IMR-90 (cell line): ENCODE measurements at regions not wholly inside any gene's neighbourhood (a gene's known extent, or its start where the extent isn't known, plus 50 kb on each side); places are given as distances from the start of the nearest gene placed in this dataset.

Experiments used
- ATAC-seq: fragments of 200-7000 bp; cut with Tn5 transposase; 2 replicates; pipeline ENCODE4 v1.9.1; 2020; ENCODE audit warnings: low read depth, mild to moderate bottlenecking, moderate library complexity
- BruUV-seq: library from RNA; stranded (reverse); fragments of 400-500 nt; replicated peaks from 2 replicates; lab custom pipeline; 2021; lab: Mats Ljungman, UMichigan
- CTCF ChIA-PET: fragments of 300-600 bp; formaldehyde crosslinking; extraction: SDS; loops from one replicate; lab custom pipeline; 2021; ENCODE audit warnings: antibody characterized with exemption; lab: Yijun Ruan, JAX
- POLR2A ChIA-PET: fragments of 300-600 bp; sonication (Branson Sonifier 250); formaldehyde crosslinking; loops from one replicate; lab custom pipeline; 2022; ENCODE audit warnings: antibody characterized with exemption; ENCODE audit not compliant: unreplicated experiment; lab: Charles Lee
- DNase-seq: peaks from one replicate; pipeline ENCODE4 v3.0.0; 2013
- H2AFZ ChIP-seq: replicated peaks from 2 replicates; pipeline ENCODE3; 2013; ENCODE audit warnings: low read length, mild to moderate bottlenecking; ENCODE audit not compliant: poor library complexity
- H2AK5ac ChIP-seq: 2 replicates; pipeline ENCODE4 v1.6.1; 2013; ENCODE audit warnings: low read depth, low read length, inconsistent platforms
- H2AK9ac ChIP-seq: replicated peaks from 2 replicates; pipeline ENCODE3; 2013; ENCODE audit warnings: mild to moderate bottlenecking, low read depth, low read length, moderate library complexity; ENCODE audit not compliant: poor library complexity
- H2BK120ac ChIP-seq: 2 replicates; pipeline ENCODE4 v1.6.1; 2013; ENCODE audit warnings: low read depth, low read length, inconsistent platforms
- H2BK15ac ChIP-seq: 3 replicates; pipeline ENCODE4 v1.6.1; 2013; ENCODE audit warnings: low read depth, low read length, inconsistent platforms
- H2BK20ac ChIP-seq: 2 replicates; pipeline ENCODE4 v1.6.1; 2013; ENCODE audit warnings: low read depth, mild to moderate bottlenecking, inconsistent platforms, low read length, moderate library complexity
- H2BK5ac ChIP-seq: 2 replicates; pipeline ENCODE4 v1.6.1; 2013; ENCODE audit warnings: mild to moderate bottlenecking, low read depth, low read length, inconsistent platforms; ENCODE audit not compliant: poor library complexity, severe bottlenecking
- H3K14ac ChIP-seq: replicated peaks from 2 replicates; pipeline ENCODE4 v1.6.1; 2013; ENCODE audit warnings: low read depth, low read length, inconsistent platforms
- H3K18ac ChIP-seq: 2 replicates; pipeline ENCODE4 v1.6.1; 2013; ENCODE audit warnings: low read depth, low read length, control low read depth
- H3K23ac ChIP-seq: 2 replicates; pipeline ENCODE4 v1.6.1; 2013; ENCODE audit warnings: low read depth, low read length, inconsistent platforms
- H3K27ac ChIP-seq: 2 replicates; pipeline ENCODE4 v1.5.1; 2013; ENCODE audit warnings: mild to moderate bottlenecking, control low read depth, low read length; ENCODE audit not compliant: insufficient read depth
- H3K27me3 ChIP-seq: 2 replicates; pipeline ENCODE4 v1.6.1; 2013; ENCODE audit warnings: low read length; ENCODE audit not compliant: control insufficient read depth, insufficient read depth
- H3K36me3 ChIP-seq: 2 replicates; pipeline ENCODE4 v1.6.1; 2013; ENCODE audit warnings: low read length, mixed read lengths; ENCODE audit not compliant: control insufficient read depth, insufficient read depth
- H3K4ac ChIP-seq: 2 replicates; pipeline ENCODE4 v1.6.1; 2013; ENCODE audit warnings: low read depth, low read length, inconsistent platforms
- H3K4me1 ChIP-seq: 2 replicates; pipeline ENCODE4 v1.6.1; 2013; ENCODE audit warnings: low read length, mixed read lengths; ENCODE audit not compliant: control insufficient read depth, insufficient read depth
- H3K4me2 ChIP-seq: 2 replicates; pipeline ENCODE4 v1.6.1; 2013; ENCODE audit warnings: low read depth, mild to moderate bottlenecking, control low read depth, low read length, moderate library complexity
- H3K4me3 ChIP-seq: 2 replicates; pipeline ENCODE4 v1.5.1; 2013; ENCODE audit warnings: low read depth, mild to moderate bottlenecking, control low read depth, low read length, moderate library complexity; ENCODE audit not compliant: insufficient read depth
- H3K56ac ChIP-seq: 2 replicates; pipeline ENCODE4 v1.6.1; 2013; ENCODE audit warnings: low read length, inconsistent platforms; ENCODE audit not compliant: insufficient read depth; ENCODE audit errors: extremely low read depth
- H3K79me1 ChIP-seq, 2 experiments: 2 replicates each; pipeline ENCODE4 v1.6.1; 2013; ENCODE audit warnings: low read length in 2 of 2, inconsistent platforms in 1 of 2, low read depth in 1 of 2
- H3K9ac ChIP-seq: 2 replicates; pipeline ENCODE4 v1.6.1; 2013; ENCODE audit warnings: low read depth, low read length, control low read depth
- H3K9me1 ChIP-seq: 2 replicates; pipeline ENCODE4 v1.6.1; 2013; ENCODE audit warnings: low read length, inconsistent platforms; ENCODE audit not compliant: insufficient read depth
- H3K9me3 ChIP-seq: 2 replicates; pipeline ENCODE4 v1.6.1; 2013; ENCODE audit warnings: low read length; ENCODE audit not compliant: control insufficient read depth, insufficient read depth
- H4K20me1 ChIP-seq: 2 replicates; pipeline ENCODE4 v1.6.1; 2013; ENCODE audit warnings: low read length, inconsistent platforms; ENCODE audit not compliant: insufficient read depth
- H4K5ac ChIP-seq: 2 replicates; pipeline ENCODE4 v1.6.1; 2013; ENCODE audit warnings: mild to moderate bottlenecking, low read depth, low read length, control low read depth
- H4K8ac ChIP-seq, 2 experiments: 2 replicates each; pipeline ENCODE4 v1.6.1; 2013; ENCODE audit warnings: low read depth in 2 of 2, low read length in 2 of 2, control low read depth in 1 of 2, inconsistent platforms in 1 of 2
- H4K91ac ChIP-seq: 2 replicates; pipeline ENCODE4 v1.6.1; 2013; ENCODE audit warnings: low read depth, low read length, inconsistent platforms; ENCODE audit not compliant: insufficient read depth
- BHLHE40 ChIP-seq: fragments of 150-350 bp; IDR thresholded peaks from 2 replicates; pipeline ENCODE4 v1.6.1; 2016; ENCODE audit warnings: mild to moderate bottlenecking, low read depth, low read length
- CEBPB ChIP-seq: IDR thresholded peaks from 2 replicates; pipeline ENCODE4 v1.6.1; 2012; ENCODE audit warnings: low read depth, low read length, improper control_type of control experiment
- CHD1 ChIP-seq: IDR thresholded peaks from 2 replicates; pipeline ENCODE4 v1.6.1; 2012; ENCODE audit warnings: low read depth, low read length, improper control_type of control experiment
- ELK1 ChIP-seq: fragments of 150-350 bp; IDR thresholded peaks from 2 replicates; pipeline ENCODE4 v1.6.1; 2016; ENCODE audit warnings: low read depth, mild to moderate bottlenecking, low read length, moderate library complexity, borderline replicate concordance
- FOS ChIP-seq: fragments of 150-350 bp; IDR thresholded peaks from 2 replicates; pipeline ENCODE4 v1.6.1; 2016; ENCODE audit warnings: low read depth, low read length
- MAFK ChIP-seq: IDR thresholded peaks from 2 replicates; pipeline ENCODE4 v1.6.1; 2012; ENCODE audit warnings: low read depth, low read length, improper control_type of control experiment
- MAZ ChIP-seq: IDR thresholded peaks from 2 replicates; pipeline ENCODE4 v1.6.1; 2012; ENCODE audit warnings: low read depth, mild to moderate bottlenecking, low read length, improper control_type of control experiment, moderate library complexity, borderline replicate concordance
- MXI1 ChIP-seq: IDR thresholded peaks from 2 replicates; pipeline ENCODE4 v1.6.1; 2012; ENCODE audit warnings: low read depth, mild to moderate bottlenecking, low read length, moderate library complexity, borderline replicate concordance
- NFE2L2 ChIP-seq: fragments of 150-350 bp; IDR thresholded peaks from 2 replicates; pipeline ENCODE4 v1.6.1; 2016; ENCODE audit warnings: low read depth, mild to moderate bottlenecking, low read length
- POLR2A ChIP-seq: IDR thresholded peaks from 2 replicates; pipeline ENCODE4 v1.6.1; 2012; ENCODE audit warnings: mild to moderate bottlenecking, low read depth, low read length
- RAD21 ChIP-seq: IDR thresholded peaks from 2 replicates; pipeline ENCODE4 v1.6.1; 2012; ENCODE audit warnings: low read length, improper control_type of control experiment
- RCOR1 ChIP-seq: IDR thresholded peaks from 2 replicates; pipeline ENCODE4 v1.6.1; 2012; ENCODE audit warnings: mild to moderate bottlenecking, low read length, improper control_type of control experiment; ENCODE audit not compliant: insufficient replicate concordance
- RFX5 ChIP-seq: IDR thresholded peaks from 2 replicates; pipeline ENCODE4 v1.8.0; 2012; ENCODE audit warnings: low read depth, mild to moderate bottlenecking, low read length, moderate library complexity
- SMC3 ChIP-seq: fragments of 150-350 bp; IDR thresholded peaks from 2 replicates; pipeline ENCODE4 v1.6.1; 2016; ENCODE audit warnings: low read depth, mild to moderate bottlenecking, antibody characterized with exemption, low read length, moderate library complexity
- WGBS, 2 experiments: methylation state at CpG; one replicate each; pipeline versions ENCODE4 v1.1.5 to v1.1.7; 2013; ENCODE audit warnings: missing lambda C conversion rate in 2 of 2; ENCODE audit not compliant: insufficient read length in 1 of 2; ENCODE audit errors: extremely low coverage in 2 of 2; 5-methylcytosine and 5-hydroxymethylcytosine counted together
- dilution Hi-C: fragments of 300-500 bp; cut with HindIII; formaldehyde crosslinking; loops from one replicate; pipeline ENCODE4 v1.14.3; 2018; ENCODE audit warnings: low sequenced_read_pairs; ENCODE audit not compliant: unreplicated experiment
- in situ Hi-C: fragments of 300-500 bp; cut with MboI; formaldehyde crosslinking; loops from 3 replicates; pipeline ENCODE4 v1.14.3; 2019; ENCODE audit warnings: low sequenced_read_pairs, inconsistent platforms, mixed read lengths
- intact Hi-C: fragments of 100-400 bp; cut with micrococcal nuclease; formaldehyde crosslinking; loops from 2 replicates; pipeline ENCODE4 v1.10.0; 2022
- TF ChIP-seq, protein P1 (sequence below): conservative IDR thresholded peaks from 2 replicates; pipeline ENCODE4 v1.5.1; 2012; ENCODE audit warnings: mild to moderate bottlenecking, low read depth, low read length, improper control_type of control experiment
- TF ChIP-seq, protein P2 (sequence below): fragments of 150-350 bp; IDR thresholded peaks from 2 replicates; pipeline ENCODE4 v1.6.1; 2017; ENCODE audit warnings: mild to moderate bottlenecking, antibody characterized with exemption, low read length, low read depth

- H3K4me3 ChIP-seq = no peak overlapping the region
- WGBS, 2 experiments = no CpG with 5 or more reads among the region's 4 CpGs
- H3K9ac ChIP-seq = no peak overlapping the region
- intact Hi-C loops = no loop called here
- H3K4me1 ChIP-seq = no peaks in the 10 kb centered on the region
- no peak overlapping the region for H2AFZ ChIP-seq
- ATAC-seq (no peak), DNase-seq (no peak)
- H3K14ac ChIP-seq = no peak overlapping the region
- no peaks in the 10 kb centered on the region for H3K36me3 ChIP-seq
- no peak overlapping the region for H3K27ac ChIP-seq
- H4K20me1 ChIP-seq = no peaks in the 10 kb centered on the region
- no peak overlapping the region for H4K91ac ChIP-seq
- H3K4me2 ChIP-seq = no peak overlapping the region
- ChIA-PET CTCF (interaction anchor here (0.9 kb wide), 1 partner anchor 10 kb away, joined by 3 read pairs; no protein-coding TSS in a partner anchor), POLR2A (no interaction called here)
- H3K9me1 ChIP-seq = 0 out of 2 replicates have a peak, but pooled peaks cover 4% of the 10 kb centered on the region
- H3K56ac ChIP-seq = no peak overlapping the region
- H3K4ac ChIP-seq = no peak overlapping the region
- no peak overlapping the region for H2BK5ac ChIP-seq
- H2BK120ac ChIP-seq = no peak overlapping the region
- no peak overlapping the region for H2AK9ac ChIP-seq
- H3K9me3 ChIP-seq = peaks cover 14% of the 10 kb centered on the region
- H3K27me3 ChIP-seq = peaks cover 82% of the 10 kb centered on the region
- no peak overlapping the region for H3K18ac ChIP-seq
- no peak overlapping the region for H2BK20ac ChIP-seq
- H2AK5ac ChIP-seq = no peak overlapping the region
- H3K79me1 ChIP-seq = no peaks in the 10 kb centered on the region
- no peak for TF ChIP-seq NFE2L2
- no peak for TF ChIP-seq BHLHE40
- TF ChIP-seq, protein P1, sequence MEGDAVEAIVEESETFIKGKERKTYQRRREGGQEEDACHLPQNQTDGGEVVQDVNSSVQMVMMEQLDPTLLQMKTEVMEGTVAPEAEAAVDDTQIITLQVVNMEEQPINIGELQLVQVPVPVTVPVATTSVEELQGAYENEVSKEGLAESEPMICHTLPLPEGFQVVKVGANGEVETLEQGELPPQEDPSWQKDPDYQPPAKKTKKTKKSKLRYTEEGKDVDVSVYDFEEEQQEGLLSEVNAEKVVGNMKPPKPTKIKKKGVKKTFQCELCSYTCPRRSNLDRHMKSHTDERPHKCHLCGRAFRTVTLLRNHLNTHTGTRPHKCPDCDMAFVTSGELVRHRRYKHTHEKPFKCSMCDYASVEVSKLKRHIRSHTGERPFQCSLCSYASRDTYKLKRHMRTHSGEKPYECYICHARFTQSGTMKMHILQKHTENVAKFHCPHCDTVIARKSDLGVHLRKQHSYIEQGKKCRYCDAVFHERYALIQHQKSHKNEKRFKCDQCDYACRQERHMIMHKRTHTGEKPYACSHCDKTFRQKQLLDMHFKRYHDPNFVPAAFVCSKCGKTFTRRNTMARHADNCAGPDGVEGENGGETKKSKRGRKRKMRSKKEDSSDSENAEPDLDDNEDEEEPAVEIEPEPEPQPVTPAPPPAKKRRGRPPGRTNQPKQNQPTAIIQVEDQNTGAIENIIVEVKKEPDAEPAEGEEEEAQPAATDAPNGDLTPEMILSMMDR = no peak
- no peak for TF ChIP-seq ELK1
- no peak for TF ChIP-seq CEBPB
- no peak for TF ChIP-seq SMC3
- TF ChIP-seq RCOR1 = no peak
- TF ChIP-seq MXI1 = no peak
- TF ChIP-seq RFX5 = no peak
- TF ChIP-seq, protein P2, sequence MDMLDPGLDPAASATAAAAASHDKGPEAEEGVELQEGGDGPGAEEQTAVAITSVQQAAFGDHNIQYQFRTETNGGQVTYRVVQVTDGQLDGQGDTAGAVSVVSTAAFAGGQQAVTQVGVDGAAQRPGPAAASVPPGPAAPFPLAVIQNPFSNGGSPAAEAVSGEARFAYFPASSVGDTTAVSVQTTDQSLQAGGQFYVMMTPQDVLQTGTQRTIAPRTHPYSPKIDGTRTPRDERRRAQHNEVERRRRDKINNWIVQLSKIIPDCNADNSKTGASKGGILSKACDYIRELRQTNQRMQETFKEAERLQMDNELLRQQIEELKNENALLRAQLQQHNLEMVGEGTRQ = no peak
- TF ChIP-seq POLR2A = no peak
- no peak for TF ChIP-seq MAZ
- TF ChIP-seq MAFK = no peak
- TF ChIP-seq FOS = no peak
- no peak for TF ChIP-seq RAD21
- TF ChIP-seq CHD1 = no peak
- dilution Hi-C loops = no loop called here
- H4K5ac ChIP-seq = no peak overlapping the region
- no TSS peak for BruUV-seq
- in situ Hi-C loops = no loop called here
- no peak overlapping the region for H2BK15ac ChIP-seq
- no peak overlapping the region for H3K23ac ChIP-seq
- no peak overlapping the region for H4K8ac ChIP-seq
Measured at GRCh38 chr2:121046335-121046734, 238.7 kb downstream of the TFCP2L1 start.
